PC-3 (cell line): ENCODE measurements at regions not wholly inside any gene's neighbourhood (a gene's known extent, or its start where the extent isn't known, plus 50 kb on each side); places are given as distances from the start of the nearest gene placed in this dataset.

Experiments
- EZH2 ChIP-seq: fragments of 300-600 bp; sonication (generic); IDR thresholded peaks from one replicate; pipeline ENCODE4 v1.6.1; 2017; ENCODE audit warnings: antibody characterized with exemption, mild to moderate bottlenecking, low read length; ENCODE audit not compliant: unreplicated experiment
- TF ChIP-seq, protein P1 (sequence below): fragments of 300-600 bp; sonication (generic); conservative IDR thresholded peaks from 2 replicates; pipeline ENCODE4 v1.5.1; 2017; ENCODE audit warnings: antibody characterized with exemption, low read depth, mild to moderate bottlenecking, low read length

DNA sequence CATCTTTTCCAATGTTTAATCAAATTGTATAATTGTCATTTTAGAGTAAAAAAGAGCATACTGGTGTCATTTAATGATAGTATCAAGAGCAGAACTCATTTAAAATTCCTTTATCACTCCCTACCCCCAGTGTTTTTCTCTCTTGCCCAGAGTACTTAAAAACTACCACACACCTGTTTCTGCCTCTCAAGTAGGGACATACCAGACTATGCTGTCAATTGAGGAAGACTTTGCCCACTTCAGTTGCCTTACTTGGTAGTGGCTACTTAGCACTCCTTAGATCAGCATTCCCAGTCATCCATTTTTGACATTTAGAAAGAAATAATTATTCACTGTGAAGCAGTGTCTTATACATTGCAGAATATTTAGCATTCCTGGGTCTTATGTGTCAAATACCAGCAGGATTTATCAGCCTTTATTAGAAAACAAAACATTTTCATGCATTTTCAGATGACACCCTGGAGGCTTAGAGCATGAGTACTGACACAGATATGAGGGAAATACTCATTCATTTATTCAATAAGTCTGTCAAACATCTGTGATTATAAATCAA is 127.5 kb upstream of the RGS1 start:
- TF ChIP-seq, protein P1, sequence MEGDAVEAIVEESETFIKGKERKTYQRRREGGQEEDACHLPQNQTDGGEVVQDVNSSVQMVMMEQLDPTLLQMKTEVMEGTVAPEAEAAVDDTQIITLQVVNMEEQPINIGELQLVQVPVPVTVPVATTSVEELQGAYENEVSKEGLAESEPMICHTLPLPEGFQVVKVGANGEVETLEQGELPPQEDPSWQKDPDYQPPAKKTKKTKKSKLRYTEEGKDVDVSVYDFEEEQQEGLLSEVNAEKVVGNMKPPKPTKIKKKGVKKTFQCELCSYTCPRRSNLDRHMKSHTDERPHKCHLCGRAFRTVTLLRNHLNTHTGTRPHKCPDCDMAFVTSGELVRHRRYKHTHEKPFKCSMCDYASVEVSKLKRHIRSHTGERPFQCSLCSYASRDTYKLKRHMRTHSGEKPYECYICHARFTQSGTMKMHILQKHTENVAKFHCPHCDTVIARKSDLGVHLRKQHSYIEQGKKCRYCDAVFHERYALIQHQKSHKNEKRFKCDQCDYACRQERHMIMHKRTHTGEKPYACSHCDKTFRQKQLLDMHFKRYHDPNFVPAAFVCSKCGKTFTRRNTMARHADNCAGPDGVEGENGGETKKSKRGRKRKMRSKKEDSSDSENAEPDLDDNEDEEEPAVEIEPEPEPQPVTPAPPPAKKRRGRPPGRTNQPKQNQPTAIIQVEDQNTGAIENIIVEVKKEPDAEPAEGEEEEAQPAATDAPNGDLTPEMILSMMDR: no peak
- no peak for TF ChIP-seq EZH2
